ENCODE measurements at regions not wholly inside any gene's neighbourhood (a gene's known extent, or its start where the extent isn't known, plus 50 kb on each side); places are given as distances from the start of the nearest gene placed in this dataset.

- Mint-ChIP-seq H3K4me3 (no peak overlapping the region), H3K4me1 (peaks cover 8% of the 10 kb centered on the region in 2 experiments), H3K27ac (no peak overlapping the region; a peak in 1 of 7 replicates), H3K9me3 (no peaks in the 10 kb centered on the region; a peak in 1 of 5 replicates), H3K36me3 (ENCODE audit: insufficient read depth in 1 of 3, low read depth in 3 of 3) (no peaks in the 10 kb centered on the region), H3K27me3 (ENCODE audit: low read depth) (no peaks in the 10 kb centered on the region)
- Histone ChIP-seq H2AK5ac (ENCODE audit: insufficient read length, low read length) (no peak overlapping the region), H3K79me1 (ENCODE audit: insufficient read depth, low read depth, low read length, poor library complexity, severe bottlenecking) (no peaks in the 10 kb centered on the region), H4K91ac (ENCODE audit: insufficient read length, low read depth, low read length) (no peak overlapping the region), H3K9ac (ENCODE audit: extremely low read depth, insufficient read length, low read length) (no peak overlapping the region), H3K79me2 (ENCODE audit: insufficient read depth, low read length) (no peaks in the 10 kb centered on the region), H2AFZ (ENCODE audit: low read length) (no peak overlapping the region), H3K23ac (ENCODE audit: insufficient read length, low read depth, low read length) (no peak overlapping the region), H2BK12ac (ENCODE audit: insufficient read length, low read depth, low read length) (no peak overlapping the region), H3K4me1 (ENCODE audit: insufficient read depth, low read length) (no peaks in the 10 kb centered on the region), H3K56ac (ENCODE audit: insufficient read length, low read depth, low read length) (no peak overlapping the region), H2BK120ac (ENCODE audit: low read depth, low read length, poor library complexity, severe bottlenecking) (no peak overlapping the region), H3K4ac (ENCODE audit: low read depth, low read length) (no peak overlapping the region), H2BK5ac (ENCODE audit: insufficient read length, low read length) (no peak overlapping the region), H4K20me1 (ENCODE audit: control insufficient read depth, insufficient read depth, insufficient read length) (no peaks in the 10 kb centered on the region), H3K18ac (ENCODE audit: insufficient read length, low read depth, low read length) (no peak overlapping the region), H3K14ac (ENCODE audit: insufficient read depth, low read length) (no peak overlapping the region), H4K5ac (ENCODE audit: insufficient read length, low read depth, low read length) (no peak overlapping the region), H3K23me2 (ENCODE audit: insufficient read length, low read depth, low read length, poor library complexity, severe bottlenecking) (no peaks in the 10 kb centered on the region), H3K27me3 (ENCODE audit: insufficient read depth, low read length) (no peaks in the 10 kb centered on the region), H2BK20ac (ENCODE audit: low read depth, low read length, poor library complexity, severe bottlenecking) (no peak overlapping the region), H4K8ac (replicated peaks; ENCODE audit: insufficient read length, low read depth, low read length) (no peak overlapping the region), H2BK15ac (ENCODE audit: low read depth, low read length) (no peak overlapping the region), H3K27ac (ENCODE audit: insufficient read length, low read depth, low read length) (no peak overlapping the region), H3T11ph (ENCODE audit: low read length) (no peak overlapping the region), H3K4me2 (ENCODE audit: insufficient read depth, insufficient read length, low read length) (no peak overlapping the region), H3K9me3 (ENCODE audit: control insufficient read depth, low read depth, low read length) (no peaks in the 10 kb centered on the region)
- WGBS (ENCODE audit: extremely low coverage, insufficient read length, low lambda C conversion rate), result no CpG with 5 or more reads among the region's 7 CpGs
- peak; percentile 45; the same call in 2 of the 3 replicates for TF ChIP-seq CTCF (conservative IDR thresholded peaks at IDR 0.05)
- peak; percentile 35 for DNase-seq
These were observed 1247.1 kb upstream of the NXPH2 start for GRCh38 chr2:140027320-140027719.
